ENCODE measurements at regions not wholly inside any gene's neighbourhood (a gene's known extent, or its start where the extent isn't known, plus 50 kb on each side); places are given as distances from the start of the nearest gene placed in this dataset.

- TF ChIP-seq EZH2 (IDR thresholded peaks at IDR 0.05; ENCODE audit: low read length, missing control alignments) (no peak), CTCF (conservative IDR thresholded peaks at IDR 0.05 in 1 of 2, IDR thresholded peaks at IDR 0.05 in 1 of 2; ENCODE audit: low read depth in 1 of 2, low read length in 2 of 2) (no peak)
- H4K20me1 ChIP-seq (ENCODE audit: control insufficient read depth, extremely low read depth, insufficient read depth, low read length), result no peaks in the 10 kb centered on the region
- no peaks in the 10 kb centered on the region for H3K9me3 ChIP-seq (ENCODE audit: control insufficient read depth, insufficient read depth, low read depth, low read length)
- H3K4me2 ChIP-seq (ENCODE audit: extremely low read depth, insufficient read depth, low read length), result peak overlapping the region; percentile 96
- H3K27ac ChIP-seq (ENCODE audit: insufficient read depth, low read length), result peak overlapping the region; percentile 58
- H3K79me2 ChIP-seq (ENCODE audit: control insufficient read depth, insufficient read depth, low read length), result peaks cover 2% of the 10 kb centered on the region
- H3K4me1 ChIP-seq (ENCODE audit: control insufficient read depth, extremely low read depth, insufficient read depth, low read length), result no peaks in the 10 kb centered on the region
- peak overlapping the region; percentile 9 to 74 (median 52) for H3K4me3 ChIP-seq (replicated peaks in 1 of 4; ENCODE audit: control extremely low read depth in 1 of 4, insufficient read depth in 1 of 4, low read depth in 3 of 4, low read length in 4 of 4)
- no peak overlapping the region for H3K9ac ChIP-seq (ENCODE audit: insufficient read depth, low read length)
- H2AFZ ChIP-seq (ENCODE audit: low read length), result no peak overlapping the region
- no peaks in the 10 kb centered on the region for H3K27me3 ChIP-seq (ENCODE audit: control insufficient read depth, insufficient read depth, low read length)
- DNase-seq (ENCODE audit: low read depth in 2 of 2), result peak; percentile 25 to 42
- H3K36me3 ChIP-seq (ENCODE audit: control insufficient read depth, insufficient read depth, low read length), result no peaks in the 10 kb centered on the region
Measured at GRCh38 chr6:138571181-138571580, 71.9 kb upstream of the NHSL1 start.

- no peaks in the 10 kb centered on the region for H3K4me1 ChIP-seq (ENCODE audit: control insufficient read depth, extremely low read depth, insufficient read depth, low read length)
- H3K79me2 ChIP-seq (ENCODE audit: control insufficient read depth, insufficient read depth, low read length), result peaks cover 2% of the 10 kb centered on the region
- H3K4me2 ChIP-seq (ENCODE audit: extremely low read depth, insufficient read depth, low read length), result peak overlapping the region; percentile 96
- peak overlapping the region; percentile 38 for H3K9ac ChIP-seq (ENCODE audit: insufficient read depth, low read length)
- peak overlapping the region; percentile 9 to 74 (median 52) for H3K4me3 ChIP-seq (replicated peaks in 1 of 4; ENCODE audit: control extremely low read depth in 1 of 4, insufficient read depth in 1 of 4, low read depth in 3 of 4, low read length in 4 of 4)
- no peaks in the 10 kb centered on the region for H3K9me3 ChIP-seq (ENCODE audit: control insufficient read depth, insufficient read depth, low read depth, low read length)
- peak; percentile 10 to 34 for DNase-seq (ENCODE audit: low read depth in 2 of 2)
- no peaks in the 10 kb centered on the region for H3K36me3 ChIP-seq (ENCODE audit: control insufficient read depth, insufficient read depth, low read length)
- peak overlapping the region; percentile 58 for H3K27ac ChIP-seq (ENCODE audit: insufficient read depth, low read length)
- TF ChIP-seq CTCF (conservative IDR thresholded peaks at IDR 0.05 in 1 of 2, IDR thresholded peaks at IDR 0.05 in 1 of 2; ENCODE audit: low read depth in 1 of 2, low read length in 2 of 2), result no peak
- no peak for TF ChIP-seq EZH2 (IDR thresholded peaks at IDR 0.05; ENCODE audit: low read length, missing control alignments)
- no peaks in the 10 kb centered on the region for H3K27me3 ChIP-seq (ENCODE audit: control insufficient read depth, insufficient read depth, low read length)
- H2AFZ ChIP-seq (ENCODE audit: low read length), result no peak overlapping the region
- no peaks in the 10 kb centered on the region for H4K20me1 ChIP-seq (ENCODE audit: control insufficient read depth, extremely low read depth, insufficient read depth, low read length)
Measured at GRCh38 chr6:138571585-138572166, 72.4 kb upstream of the NHSL1 start.

GRCh38 chr6:138572167-138572875 lies 73.0 kb upstream of the NHSL1 start:
- TF ChIP-seq EZH2 (IDR thresholded peaks at IDR 0.05; ENCODE audit: low read length, missing control alignments) (no peak), CTCF (conservative IDR thresholded peaks at IDR 0.05 in 1 of 2, IDR thresholded peaks at IDR 0.05 in 1 of 2; ENCODE audit: low read depth in 1 of 2, low read length in 2 of 2) (no peak)
- Histone ChIP-seq H3K27me3 (ENCODE audit: control insufficient read depth, insufficient read depth, low read length) (no peaks in the 10 kb centered on the region), H3K4me2 (ENCODE audit: extremely low read depth, insufficient read depth, low read length) (peak overlapping the region; percentile 96), H3K4me3 (replicated peaks in 1 of 4; ENCODE audit: control extremely low read depth in 1 of 4, insufficient read depth in 1 of 4, low read depth in 3 of 4, low read length in 4 of 4) (peak overlapping the region; percentile 9 to 74 (median 52)), H4K20me1 (ENCODE audit: control insufficient read depth, extremely low read depth, insufficient read depth, low read length) (no peaks in the 10 kb centered on the region), H3K27ac (ENCODE audit: insufficient read depth, low read length) (peak overlapping the region; percentile 58), H3K9ac (ENCODE audit: insufficient read depth, low read length) (no peak overlapping the region), H3K9me3 (ENCODE audit: control insufficient read depth, insufficient read depth, low read depth, low read length) (no peaks in the 10 kb centered on the region), H3K36me3 (ENCODE audit: control insufficient read depth, insufficient read depth, low read length) (no peaks in the 10 kb centered on the region), H2AFZ (ENCODE audit: low read length) (peak overlapping the region; percentile 60), H3K79me2 (ENCODE audit: control insufficient read depth, insufficient read depth, low read length) (peaks cover 2% of the 10 kb centered on the region), H3K4me1 (ENCODE audit: control insufficient read depth, extremely low read depth, insufficient read depth, low read length) (no peaks in the 10 kb centered on the region)
- peak; percentile 89 to 92 for DNase-seq (ENCODE audit: low read depth in 2 of 2)
